RWPE1 (cell line): ENCODE measurements at regions not wholly inside any gene's neighbourhood (a gene's known extent, or its start where the extent isn't known, plus 50 kb on each side); places are given as distances from the start of the nearest gene placed in this dataset.

Experiments
- CTCF ChIA-PET: fragments of 350-600 bp; sonication (Branson Sonifier 250); formaldehyde crosslinking; extraction: SDS; loops from one replicate; lab custom pipeline; 2021; lab: Yijun Ruan, JAX
- POLR2A ChIA-PET: fragments of 400-600 bp; formaldehyde crosslinking; extraction: SDS; loops from one replicate; lab custom pipeline; 2020; ENCODE audit warnings: antibody characterized with exemption; ENCODE audit not compliant: low non-redundant PET; lab: Yijun Ruan, JAX
- DNase-seq: peaks from one replicate; pipeline ENCODE4 v3.0.0; 2012; ENCODE audit warnings: low spot score
- H3K27ac ChIP-seq: fragments of 450-650 bp; 2 replicates; pipeline ENCODE4 v1.5.1; 2017
- CTCF ChIP-seq: fragments of 450-650 bp; conservative IDR thresholded peaks from 2 replicates; pipeline ENCODE4 v1.5.1; 2017; ENCODE audit warnings: low read depth, mild to moderate bottlenecking

- ChIA-PET CTCF (interaction anchor here (0.6 kb wide), 1 partner anchor 1266 kb away, joined by 5 read pairs; no protein-coding TSS in a partner anchor), POLR2A (no interaction called here)
- no peak overlapping the region for H3K27ac ChIP-seq
- TF ChIP-seq CTCF: no peak
- no peak for DNase-seq
Observed at GRCh38 chr15:96119734-96120133, 210.8 kb upstream of the NR2F2 start.

GRCh38 chr15:96121086-96121920 lies 209.2 kb upstream of the NR2F2 start:
- CTCF ChIA-PET: no interaction called here
- H3K27ac ChIP-seq: no peak overlapping the region
- TF ChIP-seq CTCF: no peak
- no peak for DNase-seq
- POLR2A ChIA-PET: no interaction called here

GRCh38 chr15:96122077-96123027 lies 208.1 kb upstream of the NR2F2 start:
- H3K27ac ChIP-seq: no peak overlapping the region
- DNase-seq: peak; percentile 23
- POLR2A ChIA-PET: no interaction called here
- CTCF ChIA-PET: no interaction called here
- TF ChIP-seq CTCF: no peak

- TF ChIP-seq CTCF: no peak
- ChIA-PET CTCF (no interaction called here), POLR2A (no interaction called here)
- H3K27ac ChIP-seq: no peak overlapping the region
- DNase-seq: no peak
Observed at GRCh38 chr15:96123028-96123400, 207.5 kb upstream of the NR2F2 start.

GRCh38 chr15:96123630-96124187 lies 206.8 kb upstream of the NR2F2 start:
- H3K27ac ChIP-seq: no peak overlapping the region
- POLR2A ChIA-PET: no interaction called here
- no peak for TF ChIP-seq CTCF
- CTCF ChIA-PET: no interaction called here
- no peak for DNase-seq

- H3K27ac ChIP-seq: no peak overlapping the region
- no peak for TF ChIP-seq CTCF
- no peak for DNase-seq
- ChIA-PET CTCF (no interaction called here), POLR2A (no interaction called here)
Observed at GRCh38 chr15:96124436-96124835, 206.1 kb upstream of the NR2F2 start.
